ENCODE measurements at regions not wholly inside any gene's neighbourhood (a gene's known extent, or its start where the extent isn't known, plus 50 kb on each side); places are given as distances from the start of the nearest gene placed in this dataset.

- no peak for TF ChIP-seq POLR2A (IDR thresholded peaks at IDR 0.05)
- TF ChIP-seq, protein P1, sequence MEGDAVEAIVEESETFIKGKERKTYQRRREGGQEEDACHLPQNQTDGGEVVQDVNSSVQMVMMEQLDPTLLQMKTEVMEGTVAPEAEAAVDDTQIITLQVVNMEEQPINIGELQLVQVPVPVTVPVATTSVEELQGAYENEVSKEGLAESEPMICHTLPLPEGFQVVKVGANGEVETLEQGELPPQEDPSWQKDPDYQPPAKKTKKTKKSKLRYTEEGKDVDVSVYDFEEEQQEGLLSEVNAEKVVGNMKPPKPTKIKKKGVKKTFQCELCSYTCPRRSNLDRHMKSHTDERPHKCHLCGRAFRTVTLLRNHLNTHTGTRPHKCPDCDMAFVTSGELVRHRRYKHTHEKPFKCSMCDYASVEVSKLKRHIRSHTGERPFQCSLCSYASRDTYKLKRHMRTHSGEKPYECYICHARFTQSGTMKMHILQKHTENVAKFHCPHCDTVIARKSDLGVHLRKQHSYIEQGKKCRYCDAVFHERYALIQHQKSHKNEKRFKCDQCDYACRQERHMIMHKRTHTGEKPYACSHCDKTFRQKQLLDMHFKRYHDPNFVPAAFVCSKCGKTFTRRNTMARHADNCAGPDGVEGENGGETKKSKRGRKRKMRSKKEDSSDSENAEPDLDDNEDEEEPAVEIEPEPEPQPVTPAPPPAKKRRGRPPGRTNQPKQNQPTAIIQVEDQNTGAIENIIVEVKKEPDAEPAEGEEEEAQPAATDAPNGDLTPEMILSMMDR (IDR thresholded peaks at IDR 0.05): no peak
- TF ChIP-seq EP300 (IDR thresholded peaks at IDR 0.05): no peak
Measured at GRCh38 chr14:70256601-70257000, 67.8 kb upstream of the SLC8A3 start.

All from tibial nerve (tissue), 4 donors.